Tibial nerve (tissue), 4 donors: ENCODE measurements at regions not wholly inside any gene's neighbourhood (a gene's known extent, or its start where the extent isn't known, plus 50 kb on each side); places are given as distances from the start of the nearest gene placed in this dataset.

Source experiments
- DNase-seq, 2 donors: peaks; one replicate each; pipeline ENCODE4 v3.0.0-alpha.2; 2019; ENCODE audit warnings: low spot score in 2 of 2
- H3K27ac ChIP-seq, 4 donors: fragments of 200-600 bp; sonication (generic) in 3 of 4; one replicate each; pipeline ENCODE4 v1.5.1; 2017 to 2019; ENCODE audit warnings: mild to moderate bottlenecking in 1 of 4
- H3K27me3 ChIP-seq, 2 donors: fragments of 200-600 bp; sonication (generic) in 1 of 2; one replicate each; pipeline versions ENCODE4 v1.5.1 to v1.6.0; 2017 to 2019
- H3K36me3 ChIP-seq, 3 donors: fragments of 200-600 bp; sonication (generic); one replicate each; pipeline ENCODE4 v1.5.1; 2018 to 2019
- H3K4me1 ChIP-seq, 4 donors: fragments of 200-600 bp; sonication (generic) in 3 of 4; one replicate each; pipeline ENCODE4 v1.5.1; 2017 to 2019
- H3K4me3 ChIP-seq, 4 donors: fragments of 200-600 bp; sonication (generic) in 3 of 4; one replicate each; pipeline ENCODE4 v1.5.1; 2017 to 2019; ENCODE audit warnings: mild to moderate bottlenecking in 1 of 4, moderate library complexity in 1 of 4
- H3K9me3 ChIP-seq, 4 donors: fragments of 200-600 bp; sonication (generic) in 3 of 4; one replicate each; pipeline ENCODE4 v1.5.1; 2017 to 2019
- CTCF ChIP-seq, 5 experiments: fragments of 200-600 bp in 3 of 5; fragments of 450-650 bp in 2 of 5; sonication (generic) in 3 of 5; IDR thresholded peaks; one replicate each; pipeline ENCODE4 v1.5.1; 2016 to 2019; ENCODE audit warnings: antibody characterized with exemption in 5 of 5, mild to moderate bottlenecking in 3 of 5, moderate library complexity in 2 of 5
- EP300 ChIP-seq, 2 donors: sonication (generic); formaldehyde crosslinking; IDR thresholded peaks; one replicate each; pipeline ENCODE4 v1.6.1; 2017; ENCODE audit warnings: antibody characterized with exemption in 2 of 2, mild to moderate bottlenecking in 1 of 2
- POLR2A ChIP-seq, 2 donors: fragments of 450-650 bp; IDR thresholded peaks; one replicate each; pipeline ENCODE4 v1.6.1; 2017; ENCODE audit warnings: antibody characterized with exemption in 2 of 2, mild to moderate bottlenecking in 2 of 2, moderate library complexity in 2 of 2
- WGBS, 2 donors: methylation state at CpG; one replicate each; pipeline ENCODE4 v1.1.5; 2018; 5-methylcytosine and 5-hydroxymethylcytosine counted together

- 74 to 77% methylated on average over 2 of the region's 2 CpGs for WGBS, 2 donors
Observed at GRCh38 chr2:18357537-18357936, 202.9 kb downstream of the RDH14 start.

DNA sequence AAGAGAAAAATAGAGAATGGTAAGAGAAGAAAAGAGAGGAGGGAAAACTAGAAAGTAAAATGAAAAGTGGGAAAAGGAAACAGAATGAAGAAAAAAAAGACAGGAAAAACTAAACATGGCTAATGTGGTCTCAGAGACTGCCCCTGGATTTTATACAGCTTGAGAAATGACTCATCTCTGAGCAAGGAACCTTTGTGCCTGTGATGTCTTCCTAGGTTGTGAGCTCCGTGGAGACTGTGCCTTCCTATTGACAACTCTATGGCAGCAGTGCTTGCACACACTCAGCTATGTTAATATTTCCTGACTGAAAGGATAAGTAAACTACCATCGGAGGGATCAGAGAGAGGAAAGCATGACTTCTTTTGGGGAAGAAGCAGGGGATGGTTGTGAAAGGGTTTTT lies 203.8 kb downstream of the RDH14 start:
- 60 to 63% methylated on average over 2 of the region's 2 CpGs for WGBS, 2 donors

More at GRCh38 chr2:18357537-18357936, 202.9 kb downstream of the RDH14 start:
- Histone ChIP-seq H3K36me3 (no peaks in the 10 kb centered on the region), H3K9me3 (no peaks in the 10 kb centered on the region), H3K27ac (no peak overlapping the region), H3K4me3 (no peak overlapping the region), H3K27me3 (no peaks in the 10 kb centered on the region), H3K4me1 (no peaks in the 10 kb centered on the region)
- no peak for DNase-seq
- TF ChIP-seq CTCF (IDR thresholded peaks at IDR 0.05), result no peak

GRCh38 chr2:18349421-18349820 lies 211.0 kb downstream of the RDH14 start:
- H3K4me3 ChIP-seq, result no peak overlapping the region
- no peaks in the 10 kb centered on the region for H3K4me1 ChIP-seq
- DNase-seq, result no peak
- no peaks in the 10 kb centered on the region for H3K27me3 ChIP-seq
- no peaks in the 10 kb centered on the region for H3K36me3 ChIP-seq
- H3K9me3 ChIP-seq, result no peaks in the 10 kb centered on the region
- H3K27ac ChIP-seq, result no peak overlapping the region
- TF ChIP-seq POLR2A (IDR thresholded peaks at IDR 0.05) (no peak), EP300 (IDR thresholded peaks at IDR 0.05) (no peak), CTCF (IDR thresholded peaks at IDR 0.05) (no peak)
- 48 to 63% methylated on average over 1 of the region's 1 CpG for WGBS, 2 donors

More for the DNA sequence above, 203.8 kb downstream of the RDH14 start:
- Histone ChIP-seq H3K27me3 (no peaks in the 10 kb centered on the region), H3K36me3 (no peaks in the 10 kb centered on the region), H3K4me1 (no peaks in the 10 kb centered on the region), H3K27ac (no peak overlapping the region), H3K4me3 (no peak overlapping the region), H3K9me3 (no peaks in the 10 kb centered on the region)
- no peak for DNase-seq
- TF ChIP-seq CTCF (IDR thresholded peaks at IDR 0.05) (no peak), POLR2A (IDR thresholded peaks at IDR 0.05) (no peak), EP300 (IDR thresholded peaks at IDR 0.05) (no peak)

DNA sequence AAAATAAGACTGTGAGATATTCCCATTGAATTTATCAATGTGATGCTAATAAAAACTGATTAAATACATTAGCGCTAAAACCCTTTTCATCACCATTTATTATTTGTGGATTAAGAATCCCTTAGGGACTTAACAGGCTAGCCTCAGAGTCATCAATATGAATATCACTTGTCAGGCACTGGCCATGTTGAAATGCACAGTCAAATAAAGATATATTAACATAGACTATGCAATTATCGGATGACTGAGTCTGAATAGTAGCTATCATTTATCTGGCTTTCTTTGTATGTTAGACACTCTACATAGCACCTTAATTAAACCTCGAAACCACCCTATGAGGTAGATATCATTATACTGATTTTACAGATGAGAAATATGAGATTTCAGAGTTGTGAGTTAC lies 213.6 kb downstream of the RDH14 start:
- WGBS, 2 donors, result 89 to 94% methylated on average over 3 of the region's 3 CpGs

GRCh38 chr2:18346344-18346743 lies 214.1 kb downstream of the RDH14 start:
- Histone ChIP-seq H3K36me3 (no peaks in the 10 kb centered on the region), H3K4me3 (no peak overlapping the region), H3K9me3 (no peaks in the 10 kb centered on the region), H3K27ac (no peak overlapping the region), H3K4me1 (no peaks in the 10 kb centered on the region), H3K27me3 (no peaks in the 10 kb centered on the region)
- TF ChIP-seq EP300 (IDR thresholded peaks at IDR 0.05), result no peak
- TF ChIP-seq POLR2A (IDR thresholded peaks at IDR 0.05), result no peak
- no peak for TF ChIP-seq CTCF (IDR thresholded peaks at IDR 0.05)
- DNase-seq, result no peak
- 77 to 79% methylated on average over 3 of the region's 3 CpGs for WGBS, 2 donors

More for the DNA sequence above, 213.6 kb downstream of the RDH14 start:
- TF ChIP-seq CTCF (IDR thresholded peaks at IDR 0.05) (no peak), EP300 (IDR thresholded peaks at IDR 0.05) (no peak), POLR2A (IDR thresholded peaks at IDR 0.05) (no peak)
- Histone ChIP-seq H3K9me3 (no peaks in the 10 kb centered on the region), H3K36me3 (no peaks in the 10 kb centered on the region), H3K4me3 (no peak overlapping the region), H3K27me3 (no peaks in the 10 kb centered on the region), H3K4me1 (no peaks in the 10 kb centered on the region), H3K27ac (no peak overlapping the region)
- no peak for DNase-seq
